HEK293 (cell line): ENCODE measurements at regions not wholly inside any gene's neighbourhood (a gene's known extent, or its start where the extent isn't known, plus 50 kb on each side); places are given as distances from the start of the nearest gene placed in this dataset.

Source experiments
- CTCF ChIA-PET: fragments of 350-600 bp; formaldehyde crosslinking; extraction: SDS; loops from one replicate; lab custom pipeline; 2021; ENCODE audit warnings: antibody characterized with exemption; lab: Yijun Ruan, JAX
- POLR2A ChIA-PET: fragments of 300-600 bp; formaldehyde crosslinking; extraction: SDS; loops from one replicate; lab custom pipeline; 2020; ENCODE audit warnings: antibody characterized with exemption, inconsistent platforms; lab: Yijun Ruan, JAX
- H3K27ac ChIP-seq: fragments of 200-500 bp; sonication (Bioruptor generic); 2 replicates; pipeline ENCODE4 v1.5.1; 2014; ENCODE audit warnings: low read depth, low read length, control low read depth, inconsistent platforms; ENCODE audit errors: extremely low read depth
- H3K36me3 ChIP-seq, 2 experiments: fragments of 200-500 bp in 1 of 2; sonication (Bioruptor generic) in 1 of 2; 1 replicate in 1 of 2; 2 replicates in 1 of 2; pipeline ENCODE4 v1.5.1; 2014 to 2017; ENCODE audit warnings: inconsistent platforms in 2 of 2, low read length in 2 of 2; ENCODE audit not compliant: control insufficient read depth in 2 of 2, insufficient read depth in 1 of 2
- H3K4me1 ChIP-seq: fragments of 200-500 bp; sonication (Bioruptor generic); 2 replicates; pipeline ENCODE4 v1.5.1; 2014; ENCODE audit warnings: mild to moderate bottlenecking, low read length, inconsistent platforms; ENCODE audit not compliant: control insufficient read depth, insufficient read depth
- H3K4me3 ChIP-seq: 2 replicates; pipeline ENCODE4 v1.5.1; 2011; ENCODE audit warnings: low read depth, mild to moderate bottlenecking, control low read depth, low read length, moderate library complexity
- H3K9me3 ChIP-seq: fragments of 200-500 bp; sonication (Bioruptor generic); 2 replicates; pipeline ENCODE4 v1.5.1; 2014; ENCODE audit warnings: low read depth, low read length, inconsistent platforms; ENCODE audit not compliant: control insufficient read depth, insufficient read depth
- HOXA7 ChIP-seq: sonication (generic); formaldehyde crosslinking; IDR thresholded peaks from 2 replicates; pipeline ENCODE4 v1.8.1; 2022; ENCODE audit warnings: missing genetic modification reagents, borderline replicate concordance
- KLF1 ChIP-seq: fragments of 450-650 bp; formaldehyde crosslinking; IDR thresholded peaks from 2 replicates; pipeline ENCODE4 v1.5.1; 2016; ENCODE audit warnings: missing biosample characterization, missing genetic modification characterization
- KLF7 ChIP-seq: fragments of 450-650 bp; formaldehyde crosslinking; IDR thresholded peaks from 2 replicates; pipeline ENCODE4 v1.5.1; 2016; ENCODE audit warnings: missing biosample characterization, missing genetic modification characterization, borderline replicate concordance
- MEIS1 ChIP-seq: sonication (generic); formaldehyde crosslinking; IDR thresholded peaks from 2 replicates; pipeline ENCODE4 v1.8.1; 2022; ENCODE audit warnings: missing genetic modification reagents, mild to moderate bottlenecking, borderline replicate concordance
- SCRT1 ChIP-seq: fragments of 450-650 bp; formaldehyde crosslinking; IDR thresholded peaks from 2 replicates; pipeline ENCODE4 v1.5.1; 2016; ENCODE audit warnings: missing biosample characterization, missing genetic modification characterization, borderline replicate concordance
- SCRT2 ChIP-seq: fragments of 450-650 bp; formaldehyde crosslinking; IDR thresholded peaks from 2 replicates; pipeline ENCODE4 v1.5.1; 2016; ENCODE audit warnings: missing biosample characterization, missing genetic modification characterization
- SP2 ChIP-seq: fragments of 450-650 bp; formaldehyde crosslinking; IDR thresholded peaks from 2 replicates; pipeline ENCODE4 v1.5.1; 2016; ENCODE audit warnings: missing biosample characterization, missing genetic modification characterization
- TRIM28 ChIP-seq: IDR thresholded peaks from 2 replicates; pipeline ENCODE4 v1.6.1; 2011; ENCODE audit warnings: low read length, control low read depth, borderline replicate concordance
- ZBTB1 ChIP-seq: fragments of 450-650 bp; formaldehyde crosslinking; IDR thresholded peaks from 2 replicates; pipeline ENCODE4 v1.5.1; 2016; ENCODE audit warnings: missing biosample characterization, missing genetic modification characterization
- ZEB2 ChIP-seq: fragments of 450-650 bp; formaldehyde crosslinking; IDR thresholded peaks from 2 replicates; pipeline ENCODE4 v1.5.1; 2016; ENCODE audit warnings: missing biosample characterization, missing genetic modification characterization
- ZNF121 ChIP-seq: fragments of 450-650 bp; formaldehyde crosslinking; IDR thresholded peaks from 2 replicates; pipeline ENCODE4 v1.5.1; 2016; ENCODE audit warnings: missing biosample characterization, missing genetic modification characterization
- ZNF140 ChIP-seq: fragments of 450-650 bp; formaldehyde crosslinking; IDR thresholded peaks from 2 replicates; pipeline ENCODE4 v1.5.1; 2016; ENCODE audit warnings: missing biosample characterization, missing genetic modification characterization
- ZNF155 ChIP-seq: fragments of 450-650 bp; formaldehyde crosslinking; IDR thresholded peaks from 2 replicates; pipeline ENCODE4 v1.5.1; 2016; ENCODE audit warnings: missing biosample characterization, missing genetic modification characterization
- ZNF19 ChIP-seq: fragments of 450-650 bp; formaldehyde crosslinking; IDR thresholded peaks from 2 replicates; pipeline ENCODE4; 2016; ENCODE audit warnings: missing biosample characterization, missing genetic modification characterization, low read depth
- ZNF311 ChIP-seq: fragments of 450-650 bp; formaldehyde crosslinking; IDR thresholded peaks from 2 replicates; pipeline ENCODE4 v1.5.1; 2017; ENCODE audit warnings: missing biosample characterization, missing genetic modification characterization, borderline replicate concordance
- ZNF426 ChIP-seq: fragments of 450-650 bp; formaldehyde crosslinking; IDR thresholded peaks from 2 replicates; pipeline ENCODE4 v1.5.1; 2017; ENCODE audit warnings: missing biosample characterization, missing genetic modification characterization, mild to moderate bottlenecking, inconsistent platforms, moderate library complexity
- ZNF473 ChIP-seq: fragments of 450-650 bp; formaldehyde crosslinking; IDR thresholded peaks from 2 replicates; pipeline ENCODE4 v1.5.1; 2017; ENCODE audit warnings: missing biosample characterization, missing genetic modification characterization
- ZNF521 ChIP-seq: fragments of 450-650 bp; formaldehyde crosslinking; IDR thresholded peaks from 2 replicates; pipeline ENCODE4 v1.5.1; 2017; ENCODE audit warnings: missing biosample characterization, mild to moderate bottlenecking, missing genetic modification characterization
- ZNF544 ChIP-seq: fragments of 450-650 bp; formaldehyde crosslinking; IDR thresholded peaks from 2 replicates; pipeline ENCODE4 v1.5.0; 2017; ENCODE audit warnings: missing biosample characterization, missing genetic modification characterization
- ZNF585B ChIP-seq: fragments of 450-650 bp; formaldehyde crosslinking; IDR thresholded peaks from 2 replicates; pipeline ENCODE4 v1.5.1; 2016; ENCODE audit warnings: missing biosample characterization, missing genetic modification characterization
- ZNF610 ChIP-seq: fragments of 450-650 bp; formaldehyde crosslinking; IDR thresholded peaks from 2 replicates; pipeline ENCODE4 v1.5.1; 2016; ENCODE audit warnings: missing biosample characterization, missing genetic modification characterization, borderline replicate concordance
- ZNF626 ChIP-seq: fragments of 450-650 bp; sonication (Bioruptor Pico); formaldehyde crosslinking; IDR thresholded peaks from 2 replicates; pipeline ENCODE4 v1.5.1; 2018; ENCODE audit warnings: missing biosample characterization, missing genetic modification characterization, inconsistent platforms
- ZNF701 ChIP-seq: fragments of 450-650 bp; formaldehyde crosslinking; IDR thresholded peaks from 2 replicates; pipeline ENCODE4 v1.5.1; 2016; ENCODE audit warnings: missing biosample characterization, missing genetic modification characterization
- ZXDB ChIP-seq: fragments of 450-650 bp; formaldehyde crosslinking; IDR thresholded peaks from 2 replicates; pipeline ENCODE4 v1.5.1; 2016; ENCODE audit warnings: missing biosample characterization, missing genetic modification characterization
- TF ChIP-seq, protein P1 (sequence below): fragments of 450-650 bp; formaldehyde crosslinking; IDR thresholded peaks from 2 replicates; pipeline ENCODE4 v1.5.1; 2016; ENCODE audit warnings: missing biosample characterization, missing genetic modification characterization, low read depth
- TF ChIP-seq, protein P2 (sequence below): sonication (generic); formaldehyde crosslinking; IDR thresholded peaks from 2 replicates; pipeline ENCODE4 v1.8.1; 2022; ENCODE audit warnings: mild to moderate bottlenecking, moderate library complexity, missing genetic modification reagents
- TF ChIP-seq, protein P3 (sequence below): fragments of 450-650 bp; formaldehyde crosslinking; IDR thresholded peaks from 2 replicates; pipeline ENCODE4 v1.5.1; 2017; ENCODE audit warnings: missing biosample characterization, missing genetic modification characterization
- TF ChIP-seq, protein P4 (sequence below): fragments of 450-650 bp; IDR thresholded peaks from 2 replicates; pipeline ENCODE4 v1.5.1; 2018; ENCODE audit warnings: missing biosample characterization, mild to moderate bottlenecking, missing genetic modification characterization

DNA sequence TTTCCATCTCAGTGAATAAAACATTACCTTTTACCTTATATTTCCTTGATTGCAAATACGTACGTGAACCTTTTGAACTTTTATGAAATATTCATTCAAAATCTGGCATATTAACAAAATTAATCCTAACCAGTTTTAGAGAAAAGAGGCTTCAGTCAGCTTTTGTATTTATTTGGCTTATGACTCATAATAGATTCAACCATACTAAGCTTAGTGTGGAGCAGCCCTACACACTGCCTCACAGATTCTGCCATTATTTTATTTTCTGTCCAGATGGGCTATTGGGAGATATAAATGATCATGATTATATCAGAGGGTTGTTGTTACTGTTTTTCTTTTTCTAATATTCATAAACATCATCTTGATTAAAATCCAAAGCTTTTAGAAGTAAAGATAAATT is 325.5 kb downstream of the GPR37 start:
- no peak for TF ChIP-seq ZNF140 (tag by site-specific recombination)
- H3K4me1 ChIP-seq: no peaks in the 10 kb centered on the region
- H3K4me3 ChIP-seq: no peak overlapping the region
- no peaks in the 10 kb centered on the region for H3K9me3 ChIP-seq
- no peaks in the 10 kb centered on the region for H3K36me3 ChIP-seq
- ChIA-PET POLR2A (no interaction called here), CTCF (no interaction called here)
- H3K27ac ChIP-seq: no peak overlapping the region

DNA sequence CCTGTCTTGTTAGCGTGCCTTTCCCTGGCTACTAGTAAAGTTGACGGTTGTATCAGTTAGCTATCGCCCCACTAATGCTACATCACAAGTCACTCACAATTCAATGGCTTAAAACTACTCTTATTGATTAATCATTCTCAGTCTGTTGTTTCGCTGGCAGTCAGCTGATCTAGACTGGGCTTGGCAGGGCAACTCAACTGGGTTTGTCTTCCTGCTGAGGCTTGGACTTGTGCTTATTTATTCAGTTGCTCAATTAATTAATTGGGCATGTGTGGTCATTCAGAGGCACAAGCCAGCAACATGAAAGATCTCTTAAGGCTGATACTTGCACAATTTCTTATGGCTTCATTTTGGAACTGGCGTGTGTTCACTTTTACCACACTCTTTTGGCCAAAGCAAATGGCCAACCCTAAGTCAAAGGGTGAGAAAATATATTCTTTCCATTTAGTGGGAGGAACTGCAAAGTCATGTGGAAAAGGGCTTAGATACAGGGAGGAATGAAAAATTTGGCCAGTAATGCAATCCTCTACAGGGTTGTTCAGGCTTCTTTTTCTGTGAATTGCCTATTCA is 333.5 kb downstream of the GPR37 start:
- POLR2A ChIA-PET: no interaction called here
- Histone ChIP-seq H3K27ac (no peak overlapping the region), H3K9me3 (no peaks in the 10 kb centered on the region), H3K36me3 (no peaks in the 10 kb centered on the region), H3K4me3 (no peak overlapping the region), H3K4me1 (no peaks in the 10 kb centered on the region)
- CTCF ChIA-PET: no interaction called here
- TF ChIP-seq ZNF626 (tag by site-specific recombination) (no peak), HOXA7 (CRISPR knock-in tag) (no peak), MEIS1 (CRISPR knock-in tag) (no peak), ZNF610 (tag by site-specific recombination) (no peak), ZNF585B (tag by site-specific recombination) (no peak), ZNF473 (tag by site-specific recombination) (no peak), ZBTB1 (tag by site-specific recombination) (no peak), ZXDB (tag by site-specific recombination) (no peak), ZNF155 (no peak), KLF1 (tag by site-specific recombination) (no peak), ZNF311 (tag by site-specific recombination) (no peak), ZNF701 (tag by site-specific recombination) (no peak), ZNF426 (tag by site-specific recombination) (no peak), ZNF121 (no peak), SCRT2 (no peak), SP2 (tag by site-specific recombination) (no peak)
- TF ChIP-seq, protein P1, sequence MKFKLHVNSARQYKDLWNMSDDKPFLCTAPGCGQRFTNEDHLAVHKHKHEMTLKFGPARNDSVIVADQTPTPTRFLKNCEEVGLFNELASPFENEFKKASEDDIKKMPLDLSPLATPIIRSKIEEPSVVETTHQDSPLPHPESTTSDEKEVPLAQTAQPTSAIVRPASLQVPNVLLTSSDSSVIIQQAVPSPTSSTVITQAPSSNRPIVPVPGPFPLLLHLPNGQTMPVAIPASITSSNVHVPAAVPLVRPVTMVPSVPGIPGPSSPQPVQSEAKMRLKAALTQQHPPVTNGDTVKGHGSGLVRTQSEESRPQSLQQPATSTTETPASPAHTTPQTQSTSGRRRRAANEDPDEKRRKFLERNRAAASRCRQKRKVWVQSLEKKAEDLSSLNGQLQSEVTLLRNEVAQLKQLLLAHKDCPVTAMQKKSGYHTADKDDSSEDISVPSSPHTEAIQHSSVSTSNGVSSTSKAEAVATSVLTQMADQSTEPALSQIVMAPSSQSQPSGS: no peak
- TF ChIP-seq, protein P2, sequence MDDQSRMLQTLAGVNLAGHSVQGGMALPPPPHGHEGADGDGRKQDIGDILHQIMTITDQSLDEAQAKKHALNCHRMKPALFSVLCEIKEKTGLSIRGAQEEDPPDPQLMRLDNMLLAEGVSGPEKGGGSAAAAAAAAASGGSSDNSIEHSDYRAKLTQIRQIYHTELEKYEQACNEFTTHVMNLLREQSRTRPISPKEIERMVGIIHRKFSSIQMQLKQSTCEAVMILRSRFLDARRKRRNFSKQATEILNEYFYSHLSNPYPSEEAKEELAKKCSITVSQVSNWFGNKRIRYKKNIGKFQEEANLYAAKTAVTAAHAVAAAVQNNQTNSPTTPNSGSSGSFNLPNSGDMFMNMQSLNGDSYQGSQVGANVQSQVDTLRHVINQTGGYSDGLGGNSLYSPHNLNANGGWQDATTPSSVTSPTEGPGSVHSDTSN (CRISPR knock-in tag): no peak

DNA sequence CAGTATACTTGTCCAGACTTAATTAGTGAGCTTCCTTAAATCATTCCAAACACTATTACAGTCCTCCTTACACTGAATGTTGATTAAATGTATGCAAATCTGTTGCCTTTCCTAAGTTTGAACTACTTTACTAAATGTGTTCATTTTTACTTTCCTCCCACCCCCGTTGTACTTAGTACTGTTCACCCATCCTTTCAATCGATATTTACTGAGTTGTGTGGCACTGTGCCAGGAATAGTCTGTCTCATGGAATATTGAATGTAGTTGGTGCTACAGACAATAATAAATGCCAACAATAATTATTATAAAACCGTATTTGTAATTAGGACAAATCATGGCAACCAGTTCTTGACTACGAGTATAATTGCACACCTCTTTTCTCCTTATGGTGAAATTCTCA is 335.7 kb downstream of the GPR37 start:
- Histone ChIP-seq H3K36me3 (no peaks in the 10 kb centered on the region), H3K9me3 (no peaks in the 10 kb centered on the region), H3K4me1 (no peaks in the 10 kb centered on the region), H3K27ac (no peak overlapping the region), H3K4me3 (no peak overlapping the region)
- ChIA-PET POLR2A (no interaction called here), CTCF (no interaction called here)
- TF ChIP-seq ZNF473 (tag by site-specific recombination): no peak
- no peak for TF ChIP-seq TRIM28
- TF ChIP-seq, protein P3, sequence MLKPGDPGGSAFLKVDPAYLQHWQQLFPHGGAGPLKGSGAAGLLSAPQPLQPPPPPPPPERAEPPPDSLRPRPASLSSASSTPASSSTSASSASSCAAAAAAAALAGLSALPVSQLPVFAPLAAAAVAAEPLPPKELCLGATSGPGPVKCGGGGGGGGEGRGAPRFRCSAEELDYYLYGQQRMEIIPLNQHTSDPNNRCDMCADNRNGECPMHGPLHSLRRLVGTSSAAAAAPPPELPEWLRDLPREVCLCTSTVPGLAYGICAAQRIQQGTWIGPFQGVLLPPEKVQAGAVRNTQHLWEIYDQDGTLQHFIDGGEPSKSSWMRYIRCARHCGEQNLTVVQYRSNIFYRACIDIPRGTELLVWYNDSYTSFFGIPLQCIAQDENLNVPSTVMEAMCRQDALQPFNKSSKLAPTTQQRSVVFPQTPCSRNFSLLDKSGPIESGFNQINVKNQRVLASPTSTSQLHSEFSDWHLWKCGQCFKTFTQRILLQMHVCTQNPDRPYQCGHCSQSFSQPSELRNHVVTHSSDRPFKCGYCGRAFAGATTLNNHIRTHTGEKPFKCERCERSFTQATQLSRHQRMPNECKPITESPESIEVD (tag by site-specific recombination): no peak
- TF ChIP-seq ZNF19: no peak
- no peak for TF ChIP-seq ZNF544 (tag by site-specific recombination)
- TF ChIP-seq ZNF701 (tag by site-specific recombination): no peak
- TF ChIP-seq ZNF585B (tag by site-specific recombination): no peak
- TF ChIP-seq KLF7: no peak
- TF ChIP-seq ZNF521 (tag by site-specific recombination): no peak
- TF ChIP-seq SCRT1 (tag by site-specific recombination): no peak
- TF ChIP-seq, protein P4, sequence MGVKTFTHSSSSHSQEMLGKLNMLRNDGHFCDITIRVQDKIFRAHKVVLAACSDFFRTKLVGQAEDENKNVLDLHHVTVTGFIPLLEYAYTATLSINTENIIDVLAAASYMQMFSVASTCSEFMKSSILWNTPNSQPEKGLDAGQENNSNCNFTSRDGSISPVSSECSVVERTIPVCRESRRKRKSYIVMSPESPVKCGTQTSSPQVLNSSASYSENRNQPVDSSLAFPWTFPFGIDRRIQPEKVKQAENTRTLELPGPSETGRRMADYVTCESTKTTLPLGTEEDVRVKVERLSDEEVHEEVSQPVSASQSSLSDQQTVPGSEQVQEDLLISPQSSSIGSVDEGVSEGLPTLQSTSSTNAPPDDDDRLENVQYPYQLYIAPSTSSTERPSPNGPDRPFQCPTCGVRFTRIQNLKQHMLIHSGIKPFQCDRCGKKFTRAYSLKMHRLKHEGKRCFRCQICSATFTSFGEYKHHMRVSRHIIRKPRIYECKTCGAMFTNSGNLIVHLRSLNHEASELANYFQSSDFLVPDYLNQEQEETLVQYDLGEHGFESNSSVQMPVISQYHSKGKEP: no peak
- TF ChIP-seq ZEB2 (tag by site-specific recombination): no peak
- no peak for TF ChIP-seq ZNF610 (tag by site-specific recombination)
